HepG2 (cell line): ENCODE measurements at regions not wholly inside any gene's neighbourhood (a gene's known extent, or its start where the extent isn't known, plus 50 kb on each side); places are given as distances from the start of the nearest gene placed in this dataset.

ENCODE experiments used
- ATAC-seq: fragments of 200-7000 bp; cut with Tn5 transposase; 3 replicates; pipeline ENCODE4 v1.9.1; 2020; ENCODE audit warnings: mild to moderate bottlenecking, moderate library complexity
- BruUV-seq: library from RNA; stranded (reverse); fragments of 400-500 nt; replicated peaks from 2 replicates; lab custom pipeline; 2021; lab: Mats Ljungman, UMichigan
- CTCF ChIA-PET: fragments of 300-600 bp; formaldehyde crosslinking; extraction: SDS; loops from one replicate; lab custom pipeline; 2021; ENCODE audit warnings: low total read pairs, inconsistent platforms, low intra/inter-chr PET ratio; lab: Yijun Ruan, JAX
- POLR2A ChIA-PET: fragments of 350-600 bp; sonication (Branson Sonifier 250); formaldehyde crosslinking; loops from one replicate; lab custom pipeline; 2020; ENCODE audit warnings: antibody characterized with exemption, inconsistent platforms; lab: Yijun Ruan, JAX
- DNase-seq: peaks from one replicate; pipeline ENCODE4 v3.0.0-alpha.2; 2015; ENCODE audit warnings: low spot score
- FAIRE-seq: peaks from 3 replicates; lab custom pipeline; 2011; peaks lifted over from hg19 to GRCh38; lab: Jason Lieb, UNC
- H2AFZ ChIP-seq: one replicate; pipeline ENCODE4 v1.6.1; 2011; ENCODE audit warnings: low read length, inconsistent platforms
- H3K27ac ChIP-seq: fragments of 300-600 bp; 3 replicates; pipeline ENCODE4 v1.8.0; 2011; ENCODE audit warnings: mixed run types, mild to moderate bottlenecking, mixed read lengths, low read length, inconsistent platforms; ENCODE audit not compliant: insufficient read depth; ENCODE audit errors: extremely low read length
- H3K27me3 ChIP-seq, 2 experiments: fragments of 200-600 bp in 1 of 2; 2 replicates in 1 of 2; 3 replicates in 1 of 2; pipeline versions ENCODE4 v1.6.0 to v1.8.0; 2011; ENCODE audit warnings: low read length in 2 of 2, mild to moderate bottlenecking in 2 of 2, moderate library complexity in 2 of 2, inconsistent platforms in 1 of 2; ENCODE audit not compliant: insufficient read depth in 2 of 2, control insufficient read depth in 1 of 2
- H3K36me3 ChIP-seq, 2 experiments: fragments of 200-600 bp in 1 of 2; replicated peaks in 1 of 2; 2 replicates in 1 of 2; 3 replicates in 1 of 2; pipeline versions ENCODE4 v1.5.1 to v1.8.0; 2011; ENCODE audit warnings: low read length in 2 of 2, inconsistent platforms in 1 of 2; ENCODE audit not compliant: insufficient read depth in 2 of 2, control insufficient read depth in 1 of 2
- H3K4me1 ChIP-seq: 2 replicates; pipeline ENCODE4 v1.5.1; 2012; ENCODE audit warnings: low read length, inconsistent platforms; ENCODE audit not compliant: insufficient read depth
- H3K4me2 ChIP-seq: 2 replicates; pipeline ENCODE4 v1.6.0; 2011; ENCODE audit warnings: low read depth, low read length, inconsistent platforms
- H3K4me3 ChIP-seq, 3 experiments: fragments of 200-600 bp in 1 of 3; sonication (generic), shearing (Covaris generic) in 1 of 3; replicated peaks in 1 of 3; 2 replicates each; pipeline ENCODE4 v1.5.1; 2011 to 2016; ENCODE audit warnings: low read length in 3 of 3, inconsistent platforms in 2 of 3, low read depth in 2 of 3, mild to moderate bottlenecking in 2 of 3, control low read depth in 1 of 3, mixed read lengths in 1 of 3; ENCODE audit not compliant: insufficient read depth in 1 of 3
- H3K79me2 ChIP-seq: one replicate; pipeline ENCODE4 v1.6.1; 2011; ENCODE audit warnings: low read length, inconsistent platforms; ENCODE audit not compliant: insufficient read depth
- H3K9ac ChIP-seq: 2 replicates; pipeline ENCODE4 v1.6.0; 2011; ENCODE audit warnings: mild to moderate bottlenecking, low read depth, low read length, inconsistent platforms; ENCODE audit not compliant: insufficient read depth
- H3K9me3 ChIP-seq: 2 replicates; pipeline ENCODE4 v1.5.1; 2012; ENCODE audit warnings: mild to moderate bottlenecking, low read length
- H4K20me1 ChIP-seq: 2 replicates; pipeline ENCODE4 v1.6.0; 2011; ENCODE audit warnings: inconsistent platforms, mild to moderate bottlenecking, low read length, moderate library complexity; ENCODE audit not compliant: insufficient read depth
- AKNA ChIP-seq: sonication (generic); formaldehyde crosslinking; IDR thresholded peaks from 2 replicates; pipeline ENCODE4 v1.4.0; 2020; ENCODE audit warnings: missing genetic modification reagents, borderline replicate concordance
- KLF11 ChIP-seq: IDR thresholded peaks from 2 replicates; pipeline ENCODE4 v1.6.1; 2016; ENCODE audit warnings: missing compliant biosample characterization
- NFE2 ChIP-seq: sonication (generic); formaldehyde crosslinking; IDR thresholded peaks from 2 replicates; pipeline ENCODE4 v1.4.0; 2020; ENCODE audit warnings: missing genetic modification reagents
- SIN3B ChIP-seq: fragments of 150-350 bp; IDR thresholded peaks from 2 replicates; pipeline ENCODE4 v1.6.1; 2014; ENCODE audit warnings: low read length
- ZBTB37 ChIP-seq: sonication (generic); formaldehyde crosslinking; IDR thresholded peaks from 2 replicates; pipeline ENCODE4 v1.4.0; 2020; ENCODE audit warnings: mild to moderate bottlenecking, missing genetic modification reagents
- ZFP62 ChIP-seq: sonication (generic); formaldehyde crosslinking; IDR thresholded peaks from 2 replicates; pipeline ENCODE4 v1.4.0; 2020; ENCODE audit warnings: missing genetic modification reagents
- ZNF205 ChIP-seq: IDR thresholded peaks from 2 replicates; pipeline ENCODE4 v1.6.1; 2018; ENCODE audit warnings: missing biosample characterization, missing genetic modification reagents
- ZNF234 ChIP-seq: sonication (generic); formaldehyde crosslinking; conservative IDR thresholded peaks from 2 replicates; pipeline ENCODE4 v1.5.1; 2020; ENCODE audit warnings: mild to moderate bottlenecking, missing genetic modification reagents
- ZNF318 ChIP-seq: sonication (generic); formaldehyde crosslinking; IDR thresholded peaks from 2 replicates; pipeline ENCODE4 v1.4.0; 2020; ENCODE audit warnings: mild to moderate bottlenecking, missing genetic modification reagents
- ZNF740 ChIP-seq: sonication (generic); formaldehyde crosslinking; IDR thresholded peaks from 2 replicates; pipeline ENCODE4 v1.4.0; 2020; ENCODE audit warnings: missing genetic modification reagents
- WGBS: methylation state at CpG from one replicate; pipeline ENCODE4 v1.1.6; 2017; ENCODE audit warnings: low lambda C conversion rate; 5-methylcytosine and 5-hydroxymethylcytosine counted together
- in situ Hi-C: cut with HindIII; loops from 2 replicates; pipeline ENCODE4 v1.10.0; 2017; ENCODE audit warnings: low pct_unique_long_range_greater_than_20kb; ENCODE audit not compliant: extremely low pct_ligation_motif_present
- intact Hi-C: fragments of 100-400 bp; cut with micrococcal nuclease; formaldehyde crosslinking; loops from one replicate; pipeline ENCODE4 v1.10.0; 2022; ENCODE audit not compliant: unreplicated experiment

GRCh38 chr10:78326372-78326771, 292.7 kb downstream of the RPS24 start:
- H3K27me3 ChIP-seq = peaks cover 0 to 3% of the 10 kb centered on the region in 2 experiments; a peak in 2 of 5 replicates
- no peak overlapping the region for H3K4me3 ChIP-seq
- no peak overlapping the region for H2AFZ ChIP-seq
- no peaks in the 10 kb centered on the region for H4K20me1 ChIP-seq
- H3K27ac ChIP-seq = no peak overlapping the region
- intact Hi-C loops = no loop called here
- ATAC-seq (no peak), DNase-seq (no peak), FAIRE-seq (no peak)
- no peak overlapping the region for H3K9ac ChIP-seq
- H3K79me2 ChIP-seq = no peaks in the 10 kb centered on the region
- BruUV-seq = no TSS peak
- no peaks in the 10 kb centered on the region for H3K4me1 ChIP-seq
- POLR2A ChIA-PET = no interaction called here
- CTCF ChIA-PET = no interaction called here
- H3K9me3 ChIP-seq = peaks cover 21% of the 10 kb centered on the region
- no peak overlapping the region for H3K4me2 ChIP-seq
- no peaks in the 10 kb centered on the region for H3K36me3 ChIP-seq
- in situ Hi-C loops = no loop called here
- 2% methylated on average over 1 of the region's 1 CpG for WGBS
- no peak for TF ChIP-seq ZBTB37 (CRISPR knock-in tag)
- no peak for TF ChIP-seq NFE2 (CRISPR knock-in tag)
- no peak for TF ChIP-seq KLF11 (CRISPR knock-in tag)
- TF ChIP-seq ZFP62 = no peak
- TF ChIP-seq AKNA (CRISPR knock-in tag) = no peak
- TF ChIP-seq ZNF234 (CRISPR knock-in tag) = no peak
- no peak for TF ChIP-seq SIN3B
- TF ChIP-seq ZNF205 (CRISPR knock-in tag) = no peak
- TF ChIP-seq ZNF740 (CRISPR knock-in tag) = no peak
- TF ChIP-seq ZNF318 (CRISPR knock-in tag) = no peak
